ENCODE measurements at regions not wholly inside any gene's neighbourhood (a gene's known extent, or its start where the extent isn't known, plus 50 kb on each side); places are given as distances from the start of the nearest gene placed in this dataset.
A peak's percentile ranks its signal among the peaks of the same experiment; 100 is the strongest.

- no peak for DNase-seq (ENCODE audit: low spot score)
- no peaks in the 10 kb centered on the region for H3K9me3 ChIP-seq (ENCODE audit: control insufficient read depth in 4 of 4, low read length in 3 of 4)
- no peak overlapping the region for H3K27ac ChIP-seq (ENCODE audit: low read depth in 1 of 2, low read length in 2 of 2)
- TF ChIP-seq ZBTB33 (IDR thresholded peaks at IDR 0.05) (no peak), JUND (IDR thresholded peaks at IDR 0.05) (peak in 1 of 2 donors; percentile 6), RXRA (IDR thresholded peaks at IDR 0.05) (peak in 1 of 2 donors; percentile 17)
- no peaks in the 10 kb centered on the region for H3K4me1 ChIP-seq (ENCODE audit: control insufficient read depth in 4 of 4, insufficient read depth in 4 of 4, low read length in 3 of 4)
- H3K36me3 ChIP-seq (ENCODE audit: control insufficient read depth in 4 of 4, insufficient read depth in 3 of 4, low read depth in 1 of 4, low read length in 3 of 4), result no peaks in the 10 kb centered on the region
- 75% methylated on average over 8 of the region's 8 CpGs for WGBS
- H3K27me3 ChIP-seq (ENCODE audit: control insufficient read depth in 4 of 4, insufficient read depth in 4 of 4, low read length in 3 of 4), result no peaks in the 10 kb centered on the region
- no peak overlapping the region for H3K4me3 ChIP-seq (ENCODE audit: low read depth in 1 of 3, low read length in 3 of 3)
- H3K9ac ChIP-seq (ENCODE audit: low read depth in 1 of 2, low read length in 2 of 2), result no peak overlapping the region
These were observed 185.0 kb downstream of the ATPSCKMT start for GRCh38 chr5:10064546-10065195.

- TF ChIP-seq FOXA1 (IDR thresholded peaks at IDR 0.05), result no peak
- no peak for TF ChIP-seq YY1 (IDR thresholded peaks at IDR 0.05)
- TF ChIP-seq NR2F2 (IDR thresholded peaks at IDR 0.05), result no peak
- TF ChIP-seq FOXA2 (IDR thresholded peaks at IDR 0.05), result no peak
- no peak for TF ChIP-seq MAX (IDR thresholded peaks at IDR 0.05)
- TF ChIP-seq RAD21 (IDR thresholded peaks at IDR 0.05), result no peak
- no peak for TF ChIP-seq SP1 (IDR thresholded peaks at IDR 0.05)
- no peak for TF ChIP-seq HNF4A (conservative IDR thresholded peaks at IDR 0.05)
- no peak for TF ChIP-seq HNF4G (IDR thresholded peaks at IDR 0.05)
- TF ChIP-seq RXRA (IDR thresholded peaks at IDR 0.05), result no peak
- TF ChIP-seq EGR1 (IDR thresholded peaks at IDR 0.05; ENCODE audit: low read depth in 2 of 2), result no peak
- Histone ChIP-seq H3K4me3 (ENCODE audit: low read depth in 1 of 3, low read length in 3 of 3) (no peak overlapping the region), H3K36me3 (ENCODE audit: control insufficient read depth in 4 of 4, insufficient read depth in 3 of 4, low read depth in 1 of 4, low read length in 3 of 4) (no peaks in the 10 kb centered on the region), H3K4me1 (ENCODE audit: control insufficient read depth in 4 of 4, insufficient read depth in 4 of 4, low read length in 3 of 4) (no peaks in the 10 kb centered on the region), H3K27ac (ENCODE audit: low read depth in 1 of 2, low read length in 2 of 2) (no peak overlapping the region), H3K27me3 (ENCODE audit: control insufficient read depth in 4 of 4, insufficient read depth in 4 of 4, low read length in 3 of 4) (no peaks in the 10 kb centered on the region), H3K9ac (ENCODE audit: low read depth in 1 of 2, low read length in 2 of 2) (no peak overlapping the region), H3K9me3 (ENCODE audit: control insufficient read depth in 4 of 4, low read length in 3 of 4) (no peaks in the 10 kb centered on the region)
- no peak for DNase-seq (ENCODE audit: low spot score)
- 82% methylated on average over 12 of the region's 12 CpGs for WGBS
These were observed 185.7 kb downstream of the ATPSCKMT start for GRCh38 chr5:10063997-10064396.

- 83% methylated on average over 5 of the region's 5 CpGs for WGBS
- no peak for DNase-seq (ENCODE audit: low spot score)
- H3K27ac ChIP-seq (ENCODE audit: low read depth in 1 of 2, low read length in 2 of 2), result no peak overlapping the region
- H3K9me3 ChIP-seq (ENCODE audit: control insufficient read depth in 4 of 4, low read length in 3 of 4), result no peaks in the 10 kb centered on the region
- H3K36me3 ChIP-seq (ENCODE audit: control insufficient read depth in 4 of 4, insufficient read depth in 3 of 4, low read depth in 1 of 4, low read length in 3 of 4), result no peaks in the 10 kb centered on the region
- no peak overlapping the region for H3K4me3 ChIP-seq (ENCODE audit: low read depth in 1 of 3, low read length in 3 of 3)
- no peak overlapping the region for H3K9ac ChIP-seq (ENCODE audit: low read depth in 1 of 2, low read length in 2 of 2)
- no peaks in the 10 kb centered on the region for H3K4me1 ChIP-seq (ENCODE audit: control insufficient read depth in 4 of 4, insufficient read depth in 4 of 4, low read length in 3 of 4)
- H3K27me3 ChIP-seq (ENCODE audit: control insufficient read depth in 4 of 4, insufficient read depth in 4 of 4, low read length in 3 of 4), result peaks cover 0 to 2% (median 0%) of the 10 kb centered on the region in 4 donors
- TF ChIP-seq MAX (IDR thresholded peaks at IDR 0.05) (no peak), SP1 (IDR thresholded peaks at IDR 0.05) (no peak), GABPA (IDR thresholded peaks at IDR 0.05 in 1 of 2, conservative IDR thresholded peaks at IDR 0.05 in 1 of 2) (no peak), RAD21 (IDR thresholded peaks at IDR 0.05) (no peak), ATF3 (IDR thresholded peaks at IDR 0.05) (no peak), RXRA (IDR thresholded peaks at IDR 0.05) (no peak), FOXA1 (IDR thresholded peaks at IDR 0.05) (no peak), EGR1 (IDR thresholded peaks at IDR 0.05; ENCODE audit: low read depth in 2 of 2) (no peak), JUND (IDR thresholded peaks at IDR 0.05) (no peak), YY1 (IDR thresholded peaks at IDR 0.05) (no peak), NR2F2 (IDR thresholded peaks at IDR 0.05) (no peak), TAF1 (conservative IDR thresholded peaks at IDR 0.05) (no peak), FOXA2 (IDR thresholded peaks at IDR 0.05) (no peak), CTCF (IDR thresholded peaks at IDR 0.05; ENCODE audit: low read depth, low read length, missing input control) (no peak), HNF4G (IDR thresholded peaks at IDR 0.05) (no peak), ZBTB33 (IDR thresholded peaks at IDR 0.05) (no peak)
These were observed 189.7 kb downstream of the ATPSCKMT start for GRCh38 chr5:10059980-10060379.
